A673 (cell line): ENCODE measurements at regions not wholly inside any gene's neighbourhood (a gene's known extent, or its start where the extent isn't known, plus 50 kb on each side); places are given as distances from the start of the nearest gene placed in this dataset.

ENCODE experiments used
- CTCF ChIP-seq: fragments of 300-800, 200-600 bp; sonication (generic); conservative IDR thresholded peaks from 2 replicates; pipeline ENCODE4 v1.5.1; 2017; ENCODE audit warnings: low read depth, mild to moderate bottlenecking, antibody characterized with exemption, low read length, moderate library complexity, mixed read lengths
- EZH2 ChIP-seq: fragments of 200-600 bp; sonication (generic); IDR thresholded peaks from 2 replicates; pipeline ENCODE4 v1.6.1; 2017; ENCODE audit warnings: borderline replicate concordance, low read depth, mild to moderate bottlenecking, mixed read lengths, antibody characterized with exemption, low read length; ENCODE audit not compliant: poor library complexity, severe bottlenecking

GRCh38 chr11:130653838-130654636 lies 205.6 kb downstream of the ADAMTS15 start:
- no peak for TF ChIP-seq CTCF
- TF ChIP-seq EZH2: no peak
